ENCODE measurements at regions not wholly inside any gene's neighbourhood (a gene's known extent, or its start where the extent isn't known, plus 50 kb on each side); places are given as distances from the start of the nearest gene placed in this dataset.

DNA sequence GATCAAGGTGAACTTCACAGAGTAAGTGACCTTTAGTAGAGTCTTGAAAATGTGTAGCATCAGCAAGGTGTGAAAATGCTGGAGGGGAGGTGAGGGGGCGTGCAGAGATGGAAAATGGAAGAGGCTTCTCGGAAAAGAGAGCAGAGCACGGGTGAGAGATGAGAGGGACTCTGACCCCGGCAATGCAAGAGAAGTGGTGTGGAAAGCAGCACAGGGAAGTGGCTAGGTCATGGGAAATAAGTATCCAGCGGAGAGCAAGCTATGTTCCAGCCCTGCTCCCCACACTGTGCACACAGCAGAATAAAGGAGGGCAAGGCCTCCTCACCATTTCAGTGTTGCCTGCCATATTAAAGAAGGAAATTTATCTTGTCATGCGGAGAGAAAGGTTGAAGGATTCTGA, 241.7 kb upstream of the DOK6 start:
- TF ChIP-seq, protein P1, sequence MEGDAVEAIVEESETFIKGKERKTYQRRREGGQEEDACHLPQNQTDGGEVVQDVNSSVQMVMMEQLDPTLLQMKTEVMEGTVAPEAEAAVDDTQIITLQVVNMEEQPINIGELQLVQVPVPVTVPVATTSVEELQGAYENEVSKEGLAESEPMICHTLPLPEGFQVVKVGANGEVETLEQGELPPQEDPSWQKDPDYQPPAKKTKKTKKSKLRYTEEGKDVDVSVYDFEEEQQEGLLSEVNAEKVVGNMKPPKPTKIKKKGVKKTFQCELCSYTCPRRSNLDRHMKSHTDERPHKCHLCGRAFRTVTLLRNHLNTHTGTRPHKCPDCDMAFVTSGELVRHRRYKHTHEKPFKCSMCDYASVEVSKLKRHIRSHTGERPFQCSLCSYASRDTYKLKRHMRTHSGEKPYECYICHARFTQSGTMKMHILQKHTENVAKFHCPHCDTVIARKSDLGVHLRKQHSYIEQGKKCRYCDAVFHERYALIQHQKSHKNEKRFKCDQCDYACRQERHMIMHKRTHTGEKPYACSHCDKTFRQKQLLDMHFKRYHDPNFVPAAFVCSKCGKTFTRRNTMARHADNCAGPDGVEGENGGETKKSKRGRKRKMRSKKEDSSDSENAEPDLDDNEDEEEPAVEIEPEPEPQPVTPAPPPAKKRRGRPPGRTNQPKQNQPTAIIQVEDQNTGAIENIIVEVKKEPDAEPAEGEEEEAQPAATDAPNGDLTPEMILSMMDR (conservative IDR thresholded peaks at IDR 0.05; ENCODE audit: low read depth, low read length): no peak
- no peak for TF ChIP-seq EZH2 (IDR thresholded peaks at IDR 0.05; ENCODE audit: borderline replicate concordance, low read depth, low read length, poor library complexity, severe bottlenecking)

Data from A673 (cell line).